ENCODE measurements at regions not wholly inside any gene's neighbourhood (a gene's known extent, or its start where the extent isn't known, plus 50 kb on each side); places are given as distances from the start of the nearest gene placed in this dataset.

- TF ChIP-seq POLR2A (IDR thresholded peaks at IDR 0.05), result no peak
- TF ChIP-seq, protein P1, sequence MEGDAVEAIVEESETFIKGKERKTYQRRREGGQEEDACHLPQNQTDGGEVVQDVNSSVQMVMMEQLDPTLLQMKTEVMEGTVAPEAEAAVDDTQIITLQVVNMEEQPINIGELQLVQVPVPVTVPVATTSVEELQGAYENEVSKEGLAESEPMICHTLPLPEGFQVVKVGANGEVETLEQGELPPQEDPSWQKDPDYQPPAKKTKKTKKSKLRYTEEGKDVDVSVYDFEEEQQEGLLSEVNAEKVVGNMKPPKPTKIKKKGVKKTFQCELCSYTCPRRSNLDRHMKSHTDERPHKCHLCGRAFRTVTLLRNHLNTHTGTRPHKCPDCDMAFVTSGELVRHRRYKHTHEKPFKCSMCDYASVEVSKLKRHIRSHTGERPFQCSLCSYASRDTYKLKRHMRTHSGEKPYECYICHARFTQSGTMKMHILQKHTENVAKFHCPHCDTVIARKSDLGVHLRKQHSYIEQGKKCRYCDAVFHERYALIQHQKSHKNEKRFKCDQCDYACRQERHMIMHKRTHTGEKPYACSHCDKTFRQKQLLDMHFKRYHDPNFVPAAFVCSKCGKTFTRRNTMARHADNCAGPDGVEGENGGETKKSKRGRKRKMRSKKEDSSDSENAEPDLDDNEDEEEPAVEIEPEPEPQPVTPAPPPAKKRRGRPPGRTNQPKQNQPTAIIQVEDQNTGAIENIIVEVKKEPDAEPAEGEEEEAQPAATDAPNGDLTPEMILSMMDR (IDR thresholded peaks at IDR 0.05), result no peak
- H3K36me3 ChIP-seq, result no peaks in the 10 kb centered on the region
- DNase-seq, result no peak
- no peaks in the 10 kb centered on the region for H3K4me1 ChIP-seq
- no peak overlapping the region for H3K27ac ChIP-seq
- intact Hi-C loops (cut with DNase I; ENCODE audit: low total_unique reads), result no loop called here
- H3K27me3 ChIP-seq, result no peaks in the 10 kb centered on the region
- no peak overlapping the region for H3K4me3 ChIP-seq
- no peaks in the 10 kb centered on the region for H3K9me3 ChIP-seq
These were observed 314.0 kb upstream of the ANO3 start for GRCh38 chr11:26017903-26018302.

- Histone ChIP-seq H3K4me3 (no peak overlapping the region), H3K27ac (no peak overlapping the region), H3K9me3 (no peaks in the 10 kb centered on the region), H3K36me3 (no peaks in the 10 kb centered on the region), H3K27me3 (no peaks in the 10 kb centered on the region), H3K4me1 (no peaks in the 10 kb centered on the region)
- DNase-seq, result no peak
- intact Hi-C loops (cut with DNase I; ENCODE audit: low total_unique reads), result no loop called here
- no peak for TF ChIP-seq POLR2A (IDR thresholded peaks at IDR 0.05)
- TF ChIP-seq, protein P1 (IDR thresholded peaks at IDR 0.05), result no peak
These were observed 313.6 kb upstream of the ANO3 start for GRCh38 chr11:26018336-26018735.

GRCh38 chr11:26019386-26019785, 312.5 kb upstream of the ANO3 start:
- no peak overlapping the region for H3K4me3 ChIP-seq
- intact Hi-C loops (cut with DNase I; ENCODE audit: low total_unique reads), result no loop called here
- no peak for DNase-seq
- no peaks in the 10 kb centered on the region for H3K27me3 ChIP-seq
- no peaks in the 10 kb centered on the region for H3K9me3 ChIP-seq
- H3K36me3 ChIP-seq, result no peaks in the 10 kb centered on the region
- H3K4me1 ChIP-seq, result no peaks in the 10 kb centered on the region
- TF ChIP-seq, protein P1 (IDR thresholded peaks at IDR 0.05), result no peak
- TF ChIP-seq POLR2A (IDR thresholded peaks at IDR 0.05), result no peak
- H3K27ac ChIP-seq, result no peak overlapping the region

- intact Hi-C loops (cut with DNase I; ENCODE audit: low total_unique reads), result no loop called here
- Histone ChIP-seq H3K27ac (no peak overlapping the region), H3K4me1 (no peaks in the 10 kb centered on the region), H3K27me3 (no peaks in the 10 kb centered on the region), H3K36me3 (no peaks in the 10 kb centered on the region), H3K4me3 (no peak overlapping the region), H3K9me3 (no peaks in the 10 kb centered on the region)
- TF ChIP-seq, protein P1 (IDR thresholded peaks at IDR 0.05), result no peak
- no peak for TF ChIP-seq POLR2A (IDR thresholded peaks at IDR 0.05)
- no peak for DNase-seq
These were observed 310.9 kb upstream of the ANO3 start for GRCh38 chr11:26021017-26021416.

GRCh38 chr11:26023057-26023456, 308.9 kb upstream of the ANO3 start:
- H3K4me1 ChIP-seq, result no peaks in the 10 kb centered on the region
- no peaks in the 10 kb centered on the region for H3K36me3 ChIP-seq
- no peaks in the 10 kb centered on the region for H3K9me3 ChIP-seq
- H3K4me3 ChIP-seq, result no peak overlapping the region
- no peak overlapping the region for H3K27ac ChIP-seq
- H3K27me3 ChIP-seq, result no peaks in the 10 kb centered on the region
- intact Hi-C loops (cut with DNase I; ENCODE audit: low total_unique reads), result no loop called here
- no peak for TF ChIP-seq POLR2A (IDR thresholded peaks at IDR 0.05)
- TF ChIP-seq, protein P1 (IDR thresholded peaks at IDR 0.05), result no peak
- DNase-seq, result no peak
